IPS-15b (cell line): ENCODE measurements at regions not wholly inside any gene's neighbourhood (a gene's known extent, or its start where the extent isn't known, plus 50 kb on each side); places are given as distances from the start of the nearest gene placed in this dataset.

Experiments
- H3K27me3 ChIP-seq: one replicate; pipeline ENCODE4 v1.6.1; 2013; ENCODE audit warnings: low read length; ENCODE audit not compliant: control insufficient read depth, insufficient read depth
- H3K36me3 ChIP-seq: one replicate; pipeline ENCODE4 v1.6.1; 2013; ENCODE audit warnings: low read length; ENCODE audit not compliant: control insufficient read depth, insufficient read depth
- H3K4me1 ChIP-seq: one replicate; pipeline ENCODE4 v1.6.1; 2013; ENCODE audit warnings: mild to moderate bottlenecking, low read length; ENCODE audit not compliant: control insufficient read depth, insufficient read depth
- H3K4me3 ChIP-seq: one replicate; pipeline ENCODE4 v1.5.1; 2013; ENCODE audit warnings: low read depth, low read length
- H3K9ac ChIP-seq: one replicate; pipeline ENCODE4 v1.6.1; 2013; ENCODE audit warnings: low read depth, mild to moderate bottlenecking, low read length
- H3K9me3 ChIP-seq: one replicate; pipeline ENCODE4 v1.6.1; 2013; ENCODE audit warnings: mild to moderate bottlenecking, low read length; ENCODE audit not compliant: control insufficient read depth, insufficient read depth

GRCh38 chr18:46422552-46423055, 234.4 kb downstream of the LOXHD1 start:
- Histone ChIP-seq H3K9ac (no peak overlapping the region), H3K4me1 (peaks cover 5% of the 10 kb centered on the region), H3K36me3 (no peaks in the 10 kb centered on the region), H3K27me3 (no peaks in the 10 kb centered on the region), H3K4me3 (no peak overlapping the region), H3K9me3 (no peaks in the 10 kb centered on the region)

GRCh38 chr18:46423226-46423805, 233.7 kb downstream of the LOXHD1 start:
- no peak overlapping the region for H3K9ac ChIP-seq
- H3K9me3 ChIP-seq = no peaks in the 10 kb centered on the region
- H3K36me3 ChIP-seq = no peaks in the 10 kb centered on the region
- no peaks in the 10 kb centered on the region for H3K27me3 ChIP-seq
- peaks cover 5% of the 10 kb centered on the region for H3K4me1 ChIP-seq
- no peak overlapping the region for H3K4me3 ChIP-seq

- Histone ChIP-seq H3K9me3 (no peaks in the 10 kb centered on the region), H3K4me1 (peaks cover under 1% of the 10 kb centered on the region), H3K27me3 (no peaks in the 10 kb centered on the region), H3K36me3 (no peaks in the 10 kb centered on the region), H3K9ac (no peak overlapping the region), H3K4me3 (no peak overlapping the region)
These were observed 232.1 kb downstream of the LOXHD1 start for GRCh38 chr18:46424898-46425297.

- H3K4me1 ChIP-seq = no peaks in the 10 kb centered on the region
- no peak overlapping the region for H3K9ac ChIP-seq
- no peak overlapping the region for H3K4me3 ChIP-seq
- H3K9me3 ChIP-seq = no peaks in the 10 kb centered on the region
- H3K36me3 ChIP-seq = no peaks in the 10 kb centered on the region
- H3K27me3 ChIP-seq = no peaks in the 10 kb centered on the region
These were observed 231.5 kb downstream of the LOXHD1 start for GRCh38 chr18:46425511-46425910.

GRCh38 chr18:46426021-46426678, 230.9 kb downstream of the LOXHD1 start:
- H3K4me1 ChIP-seq = peaks cover under 1% of the 10 kb centered on the region
- no peaks in the 10 kb centered on the region for H3K9me3 ChIP-seq
- H3K9ac ChIP-seq = no peak overlapping the region
- H3K36me3 ChIP-seq = no peaks in the 10 kb centered on the region
- no peak overlapping the region for H3K4me3 ChIP-seq
- H3K27me3 ChIP-seq = no peaks in the 10 kb centered on the region

- Histone ChIP-seq H3K4me1 (peaks cover 6% of the 10 kb centered on the region), H3K9ac (no peak overlapping the region), H3K9me3 (no peaks in the 10 kb centered on the region), H3K36me3 (no peaks in the 10 kb centered on the region), H3K4me3 (no peak overlapping the region), H3K27me3 (no peaks in the 10 kb centered on the region)
These were observed 230.4 kb downstream of the LOXHD1 start for GRCh38 chr18:46426679-46427047.
